HL-60 (cell line): ENCODE measurements at regions not wholly inside any gene's neighbourhood (a gene's known extent, or its start where the extent isn't known, plus 50 kb on each side); places are given as distances from the start of the nearest gene placed in this dataset.

Source experiments
- DNase-seq, 2 experiments: peaks; one replicate each; pipeline ENCODE4 v3.0.0-alpha.2; 2010 to 2020; ENCODE audit warnings: low read depth in 1 of 2, low spot score in 1 of 2
- H3K27ac ChIP-seq: fragments of 250-450 bp; sonication (Bioruptor Pico); replicated peaks from 2 replicates; pipeline ENCODE4 v1.5.1; 2020; ENCODE audit warnings: mild to moderate bottlenecking, moderate library complexity
- H3K27me3 ChIP-seq: fragments of 250-450 bp; sonication (Bioruptor Pico); 2 replicates; pipeline ENCODE4 v1.5.1; 2021; ENCODE audit warnings: mild to moderate bottlenecking, moderate library complexity; ENCODE audit not compliant: insufficient read depth, poor library complexity, severe bottlenecking
- H3K4me3 ChIP-seq: replicated peaks from 2 replicates; pipeline ENCODE4 v1.5.1; 2011; ENCODE audit warnings: mild to moderate bottlenecking, control low read depth, low read length; ENCODE audit not compliant: insufficient read depth
- CTCF ChIP-seq: IDR thresholded peaks from one replicate; pipeline ENCODE4 v1.5.1; 2011; ENCODE audit warnings: low read length, control low read depth, inconsistent platforms; ENCODE audit not compliant: insufficient read depth
- GABPA ChIP-seq: IDR thresholded peaks from 2 replicates; pipeline ENCODE4 v1.6.1; 2012; ENCODE audit warnings: low read depth
- POLR2AphosphoS5 ChIP-seq: IDR thresholded peaks from 2 replicates; pipeline ENCODE4 v1.6.1; 2012; ENCODE audit warnings: low read depth
- REST ChIP-seq: IDR thresholded peaks from 2 replicates; pipeline ENCODE4 v1.6.1; 2012; ENCODE audit warnings: low read depth; ENCODE audit not compliant: insufficient replicate concordance
- SPI1 ChIP-seq: IDR thresholded peaks from 2 replicates; pipeline ENCODE4 v1.6.1; 2012; ENCODE audit warnings: low read depth, mild to moderate bottlenecking, borderline replicate concordance

DNA sequence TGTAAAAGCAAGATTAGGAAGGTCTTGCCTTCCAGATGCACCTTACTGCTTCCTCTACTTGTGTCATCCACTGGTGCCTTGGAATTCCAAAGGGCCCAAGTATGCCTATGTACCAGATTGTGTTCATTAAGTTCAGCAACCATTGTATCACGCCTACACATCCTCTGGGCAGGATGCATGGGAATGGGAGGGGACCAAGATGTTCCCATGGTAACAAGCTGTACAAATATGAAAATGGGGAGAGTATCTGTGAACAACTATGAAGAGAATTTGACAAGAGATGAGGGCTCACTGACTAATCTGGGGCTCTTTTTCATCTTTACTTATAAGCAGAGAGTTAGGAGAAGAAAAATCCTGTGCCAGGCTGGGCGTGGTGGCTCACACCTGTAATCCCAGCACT is 137.8 kb upstream of the MAP1B start:
- no peak for DNase-seq
- no peak overlapping the region for H3K4me3 ChIP-seq
- H3K27me3 ChIP-seq = no peaks in the 10 kb centered on the region
- TF ChIP-seq CTCF = no peak
- H3K27ac ChIP-seq = no peak overlapping the region

DNA sequence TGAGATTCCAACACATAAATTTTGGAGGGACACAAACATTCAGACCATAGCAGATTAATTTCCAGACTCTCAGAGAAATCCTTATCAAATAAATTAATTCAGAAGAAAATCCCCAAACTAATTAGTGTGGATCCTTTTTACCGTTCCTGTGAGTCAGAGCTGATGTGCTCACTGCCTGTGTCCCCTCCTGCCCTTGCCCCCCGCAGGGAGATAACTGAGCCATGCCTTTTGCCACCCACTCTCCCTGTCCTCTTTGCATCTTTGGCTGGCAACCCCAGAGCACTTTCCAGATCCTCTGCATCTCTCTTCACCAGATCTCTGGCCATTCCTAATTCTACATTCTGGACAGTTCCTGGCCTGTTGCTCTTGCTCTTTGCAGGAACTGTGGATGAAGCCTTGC is 135.4 kb upstream of the MAP1B start:
- no peaks in the 10 kb centered on the region for H3K27me3 ChIP-seq
- no peak overlapping the region for H3K27ac ChIP-seq
- no peak for DNase-seq
- TF ChIP-seq REST = no peak
- TF ChIP-seq SPI1 = no peak
- TF ChIP-seq GABPA = no peak
- TF ChIP-seq CTCF = no peak
- no peak for TF ChIP-seq POLR2AphosphoS5
- no peak overlapping the region for H3K4me3 ChIP-seq

DNA sequence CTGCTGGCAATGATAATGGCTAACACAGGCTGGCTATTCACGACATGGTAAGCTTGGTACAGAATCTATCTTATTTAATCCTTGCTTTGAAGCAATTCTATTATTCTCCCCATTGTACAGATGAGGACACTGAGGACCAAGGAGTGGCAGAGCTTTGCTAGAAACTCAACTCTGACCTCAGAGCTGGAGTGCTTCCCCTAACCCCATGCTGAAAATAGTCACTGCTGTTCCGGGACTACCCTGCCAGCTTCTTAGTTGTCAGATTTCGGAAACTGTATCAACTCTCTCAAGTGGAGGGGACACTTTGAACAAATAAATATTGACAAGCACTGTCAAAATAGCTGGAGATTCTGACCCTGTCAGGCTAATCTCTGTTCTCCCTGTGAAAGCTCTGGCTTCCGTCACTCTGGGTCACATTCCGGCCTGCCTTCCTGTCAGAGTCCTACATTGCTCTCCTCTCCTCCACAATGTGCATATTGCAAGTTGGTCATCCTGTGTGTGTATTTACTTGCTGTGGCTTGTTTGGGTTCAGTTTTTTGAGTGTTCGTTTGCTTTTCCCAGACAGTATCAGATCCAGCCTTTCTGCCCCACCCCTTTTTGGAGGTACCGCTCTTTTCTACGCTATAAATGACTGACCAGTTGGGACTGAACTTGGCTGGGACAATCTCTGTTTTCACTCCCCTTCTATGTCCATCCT is 134.3 kb upstream of the MAP1B start:
- H3K4me3 ChIP-seq = no peak overlapping the region
- H3K27me3 ChIP-seq = no peaks in the 10 kb centered on the region
- DNase-seq = no peak
- TF ChIP-seq REST (no peak), GABPA (no peak), CTCF (no peak), SPI1 (no peak), POLR2AphosphoS5 (no peak)
- H3K27ac ChIP-seq = no peak overlapping the region

- TF ChIP-seq REST = no peak
- TF ChIP-seq SPI1 = no peak
- TF ChIP-seq CTCF = no peak
- TF ChIP-seq GABPA = no peak
- TF ChIP-seq POLR2AphosphoS5 = no peak
- no peak overlapping the region for H3K4me3 ChIP-seq
- H3K27me3 ChIP-seq = no peaks in the 10 kb centered on the region
- DNase-seq = no peak
- no peak overlapping the region for H3K27ac ChIP-seq
These were observed 133.7 kb upstream of the MAP1B start for GRCh38 chr5:71973563-71973962.
